B cell (primary cell): ENCODE measurements at regions not wholly inside any gene's neighbourhood (a gene's known extent, or its start where the extent isn't known, plus 50 kb on each side); places are given as distances from the start of the nearest gene placed in this dataset.

Experiments used
- EZH2 ChIP-seq: IDR thresholded peaks from 2 replicates; pipeline ENCODE4 v1.6.1; 2012; ENCODE audit warnings: borderline replicate concordance, low read depth, mild to moderate bottlenecking, moderate library complexity, low read length; ENCODE audit not compliant: insufficient read depth, poor library complexity, severe bottlenecking
- TF ChIP-seq, protein P1 (sequence below): fragments of 200-600 bp; IDR thresholded peaks from one replicate; pipeline ENCODE4 v1.8.0; 2022; ENCODE audit warnings: antibody characterized with exemption, mild to moderate bottlenecking

DNA sequence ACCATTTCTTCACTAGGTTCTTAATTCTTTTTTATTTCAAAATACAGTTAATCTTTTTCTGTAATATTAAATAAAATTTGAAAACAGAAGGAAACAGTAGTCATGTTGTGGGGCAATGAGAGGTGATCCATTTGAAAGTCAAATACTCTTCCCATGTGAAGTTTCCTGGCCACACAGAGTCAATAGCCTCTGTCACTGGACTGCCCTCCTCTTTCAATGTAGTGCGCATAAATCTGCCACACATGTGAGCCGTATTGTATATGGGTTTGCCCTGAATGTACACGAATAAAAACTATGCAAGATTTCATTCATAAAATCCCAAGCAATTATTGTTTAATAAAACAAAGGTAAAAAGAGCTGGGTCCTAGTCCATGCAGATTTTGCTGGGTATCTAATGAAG is 59.1 kb downstream of the NKX6-1 start:
- TF ChIP-seq EZH2, result no peak
- TF ChIP-seq, protein P1, sequence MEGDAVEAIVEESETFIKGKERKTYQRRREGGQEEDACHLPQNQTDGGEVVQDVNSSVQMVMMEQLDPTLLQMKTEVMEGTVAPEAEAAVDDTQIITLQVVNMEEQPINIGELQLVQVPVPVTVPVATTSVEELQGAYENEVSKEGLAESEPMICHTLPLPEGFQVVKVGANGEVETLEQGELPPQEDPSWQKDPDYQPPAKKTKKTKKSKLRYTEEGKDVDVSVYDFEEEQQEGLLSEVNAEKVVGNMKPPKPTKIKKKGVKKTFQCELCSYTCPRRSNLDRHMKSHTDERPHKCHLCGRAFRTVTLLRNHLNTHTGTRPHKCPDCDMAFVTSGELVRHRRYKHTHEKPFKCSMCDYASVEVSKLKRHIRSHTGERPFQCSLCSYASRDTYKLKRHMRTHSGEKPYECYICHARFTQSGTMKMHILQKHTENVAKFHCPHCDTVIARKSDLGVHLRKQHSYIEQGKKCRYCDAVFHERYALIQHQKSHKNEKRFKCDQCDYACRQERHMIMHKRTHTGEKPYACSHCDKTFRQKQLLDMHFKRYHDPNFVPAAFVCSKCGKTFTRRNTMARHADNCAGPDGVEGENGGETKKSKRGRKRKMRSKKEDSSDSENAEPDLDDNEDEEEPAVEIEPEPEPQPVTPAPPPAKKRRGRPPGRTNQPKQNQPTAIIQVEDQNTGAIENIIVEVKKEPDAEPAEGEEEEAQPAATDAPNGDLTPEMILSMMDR, result no peak
